Large intestine (tissue), 3 donors: ENCODE measurements at regions not wholly inside any gene's neighbourhood (a gene's known extent, or its start where the extent isn't known, plus 50 kb on each side); places are given as distances from the start of the nearest gene placed in this dataset.
A peak's percentile ranks its signal among the peaks of the same experiment; 100 is the strongest.

ENCODE experiments used
- DNase-seq, 2 donors: peaks; one replicate each; pipeline versions ENCODE4 v3.0.0 to v3.0.0-alpha.2; 2013
- H3K27ac ChIP-seq: one replicate; pipeline ENCODE4 v1.5.1; 2013; ENCODE audit warnings: low read length
- H3K27me3 ChIP-seq: 2 replicates; pipeline ENCODE4 v1.6.1; 2013; ENCODE audit warnings: low read length; ENCODE audit not compliant: control insufficient read depth, insufficient read depth
- H3K36me3 ChIP-seq: 2 replicates; pipeline ENCODE4 v1.6.1; 2013; ENCODE audit warnings: low read length; ENCODE audit not compliant: control insufficient read depth, insufficient read depth
- H3K4me1 ChIP-seq: one replicate; pipeline ENCODE4 v1.6.1; 2013; ENCODE audit warnings: low read length; ENCODE audit not compliant: control insufficient read depth, insufficient read depth
- H3K4me3 ChIP-seq: one replicate; pipeline ENCODE4 v1.5.1; 2013; ENCODE audit warnings: low read length
- H3K9me3 ChIP-seq: one replicate; pipeline ENCODE4 v1.6.1; 2013; ENCODE audit warnings: mild to moderate bottlenecking, low read depth, low read length, moderate library complexity; ENCODE audit not compliant: control insufficient read depth
- WGBS: methylation state at CpG from one replicate; pipeline ENCODE4 v1.1.5; 2013; ENCODE audit warnings: low lambda C conversion rate; ENCODE audit not compliant: insufficient coverage; 5-methylcytosine and 5-hydroxymethylcytosine counted together

DNA sequence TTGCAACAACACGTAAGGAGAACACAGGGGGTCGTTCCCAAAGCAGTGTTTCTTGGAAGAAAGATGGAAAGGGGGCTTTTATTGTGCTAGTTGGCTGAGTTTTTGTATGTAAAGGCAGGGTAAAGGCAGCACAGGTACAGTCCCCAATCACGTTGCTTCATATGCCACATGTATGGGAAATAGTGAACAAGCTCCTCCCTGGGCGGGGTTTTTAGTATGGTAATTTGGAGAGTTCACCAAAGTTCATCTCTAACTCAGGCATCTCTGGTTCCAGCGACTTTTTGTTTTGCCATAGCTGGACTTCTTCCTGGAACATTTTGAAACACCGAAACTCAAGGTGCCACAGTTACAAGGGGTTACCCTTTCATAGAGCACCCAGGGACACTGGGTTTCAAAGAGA is 133.9 kb downstream of the CAAP1 start:
- Histone ChIP-seq H3K36me3 (no peaks in the 10 kb centered on the region), H3K4me3 (no peak overlapping the region), H3K4me1 (no peaks in the 10 kb centered on the region), H3K9me3 (no peaks in the 10 kb centered on the region), H3K27me3 (no peaks in the 10 kb centered on the region), H3K27ac (no peak overlapping the region)
- no peak for DNase-seq
- no CpG with 5 or more reads among the region's 6 CpGs for WGBS

DNA sequence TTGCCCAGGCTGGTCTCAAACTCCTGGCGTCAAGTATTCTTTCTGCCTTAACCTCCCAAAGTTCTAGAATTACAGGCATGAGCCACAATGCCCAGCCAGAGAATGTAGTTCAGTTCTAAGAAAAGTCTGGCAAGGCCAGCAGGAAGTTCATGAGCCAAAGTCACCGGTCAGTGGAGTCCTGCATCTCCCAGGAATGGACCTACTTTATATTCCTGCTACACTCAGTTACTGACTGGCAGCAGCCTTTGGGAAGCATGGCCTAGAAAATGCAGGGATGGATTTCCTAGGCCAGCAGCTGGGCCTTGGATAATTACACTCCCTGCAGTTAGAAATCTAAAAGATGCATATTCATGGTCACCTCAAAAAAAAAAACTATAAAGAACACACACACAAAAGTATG is 135.7 kb downstream of the CAAP1 start:
- no peak for DNase-seq
- no peak overlapping the region for H3K27ac ChIP-seq
- H3K9me3 ChIP-seq = no peaks in the 10 kb centered on the region
- no peaks in the 10 kb centered on the region for H3K4me1 ChIP-seq
- no peaks in the 10 kb centered on the region for H3K27me3 ChIP-seq
- no peaks in the 10 kb centered on the region for H3K36me3 ChIP-seq
- no CpG with 5 or more reads among the region's 2 CpGs for WGBS
- no peak overlapping the region for H3K4me3 ChIP-seq

DNA sequence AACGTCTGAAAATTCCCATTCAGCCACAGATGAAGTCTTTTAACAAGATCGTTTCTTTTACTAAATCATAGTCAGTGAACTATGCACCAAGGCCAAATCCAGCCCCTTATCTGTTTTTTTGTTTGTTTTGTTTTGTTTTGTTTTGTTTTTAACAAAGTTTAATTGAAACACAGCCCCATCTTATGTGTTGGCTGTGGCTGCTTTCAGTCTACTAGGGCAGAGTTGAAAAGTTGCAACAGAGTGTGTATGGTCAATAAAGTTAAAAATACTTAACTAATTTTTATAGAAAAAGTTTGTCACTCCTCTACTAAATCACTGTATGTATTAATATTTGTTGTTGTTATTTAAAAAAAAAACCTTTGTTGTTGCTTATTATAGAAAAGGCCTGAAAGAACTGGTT is 137.1 kb downstream of the CAAP1 start:
- Histone ChIP-seq H3K4me1 (no peaks in the 10 kb centered on the region), H3K27me3 (no peaks in the 10 kb centered on the region), H3K4me3 (no peak overlapping the region), H3K9me3 (no peaks in the 10 kb centered on the region), H3K36me3 (no peaks in the 10 kb centered on the region), H3K27ac (no peak overlapping the region)
- WGBS = no CpG with 5 or more reads among the region's 2 CpGs
- no peak for DNase-seq

DNA sequence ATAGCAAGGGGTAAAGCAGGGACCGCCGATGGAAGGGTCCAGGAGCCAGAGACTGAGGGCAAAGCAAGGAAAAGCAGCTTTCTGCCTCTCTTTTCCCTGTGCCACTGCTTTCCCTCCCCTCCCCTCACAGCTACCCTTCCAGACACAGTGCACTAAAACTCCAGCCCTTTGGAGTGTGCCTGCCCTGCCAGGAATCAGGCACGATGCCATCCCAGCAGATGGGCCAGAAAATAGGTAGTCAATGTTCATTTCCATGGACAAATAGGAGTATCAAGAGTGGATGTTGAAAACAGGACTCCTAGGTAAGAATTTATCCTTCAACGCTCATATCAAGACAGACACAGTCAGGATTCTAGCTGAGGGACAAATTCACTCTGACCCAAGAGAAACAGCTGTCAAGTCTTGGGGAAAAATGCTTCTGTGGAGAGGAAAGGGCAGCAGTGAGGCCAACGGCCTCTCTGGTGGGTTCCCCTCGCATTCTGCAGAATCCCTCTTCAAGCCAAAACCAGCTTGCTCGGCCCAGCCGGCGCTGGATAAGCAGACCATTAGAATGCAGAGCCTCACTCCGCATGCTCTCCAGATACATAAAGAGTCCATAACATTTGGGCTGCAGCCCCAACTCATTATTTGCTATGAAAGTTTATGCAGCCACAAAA is 138.0 kb downstream of the CAAP1 start:
- WGBS = 82% methylated on average over 4 of the region's 10 CpGs
- H3K4me3 ChIP-seq = no peak overlapping the region
- no peak for DNase-seq
- no peak overlapping the region for H3K27ac ChIP-seq
- H3K27me3 ChIP-seq = no peaks in the 10 kb centered on the region
- no peaks in the 10 kb centered on the region for H3K4me1 ChIP-seq
- H3K9me3 ChIP-seq = no peaks in the 10 kb centered on the region
- no peaks in the 10 kb centered on the region for H3K36me3 ChIP-seq

DNA sequence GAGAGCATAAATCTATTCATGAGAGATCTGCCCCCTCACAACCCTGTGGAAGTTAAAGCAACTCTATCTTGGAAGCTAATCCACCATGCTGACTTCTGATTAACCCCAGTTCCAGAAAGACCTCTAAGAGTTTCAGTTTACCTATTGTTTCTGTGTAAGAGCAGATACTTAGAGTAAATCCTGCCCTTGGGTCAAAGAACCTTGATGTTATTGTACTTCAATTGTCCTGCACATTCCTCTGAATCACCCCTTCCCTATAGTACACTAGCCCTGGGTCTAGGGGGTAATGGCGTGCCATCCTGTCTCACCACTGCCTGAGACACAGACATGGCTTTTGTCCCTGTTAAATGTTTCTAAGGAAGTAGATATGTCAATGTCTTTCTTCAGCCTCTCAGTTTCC is 138.6 kb downstream of the CAAP1 start:
- DNase-seq = no peak
- H3K9me3 ChIP-seq = no peaks in the 10 kb centered on the region
- H3K4me1 ChIP-seq = no peaks in the 10 kb centered on the region
- H3K27me3 ChIP-seq = no peaks in the 10 kb centered on the region
- no peak overlapping the region for H3K4me3 ChIP-seq
- no peak overlapping the region for H3K27ac ChIP-seq
- no peaks in the 10 kb centered on the region for H3K36me3 ChIP-seq
- no CpG with 5 or more reads among the region's 1 CpG for WGBS

DNA sequence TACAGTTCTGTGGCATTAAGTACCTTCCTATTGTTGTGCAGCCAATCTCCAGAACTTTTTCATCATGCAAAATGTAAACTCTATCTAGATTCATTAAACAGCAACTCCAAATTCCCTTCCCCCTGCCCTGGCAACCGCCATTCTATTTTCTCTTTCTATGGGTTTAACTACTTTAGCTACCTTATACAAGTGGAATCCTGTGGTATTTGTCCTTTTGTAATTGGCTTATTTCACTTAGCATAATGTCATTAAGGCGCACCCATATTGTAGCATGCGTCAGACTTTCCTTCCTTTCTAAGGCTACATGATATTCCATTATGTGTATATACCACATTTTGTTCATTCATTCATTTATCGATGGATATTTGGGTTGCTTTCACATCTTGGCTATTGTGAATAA is 142.4 kb downstream of the CAAP1 start:
- DNase-seq = no peak
- no peak overlapping the region for H3K4me3 ChIP-seq
- no peaks in the 10 kb centered on the region for H3K36me3 ChIP-seq
- H3K27ac ChIP-seq = no peak overlapping the region
- 87% methylated on average over 4 of the region's 4 CpGs for WGBS
- no peaks in the 10 kb centered on the region for H3K27me3 ChIP-seq
- H3K4me1 ChIP-seq = no peaks in the 10 kb centered on the region
- no peaks in the 10 kb centered on the region for H3K9me3 ChIP-seq

DNA sequence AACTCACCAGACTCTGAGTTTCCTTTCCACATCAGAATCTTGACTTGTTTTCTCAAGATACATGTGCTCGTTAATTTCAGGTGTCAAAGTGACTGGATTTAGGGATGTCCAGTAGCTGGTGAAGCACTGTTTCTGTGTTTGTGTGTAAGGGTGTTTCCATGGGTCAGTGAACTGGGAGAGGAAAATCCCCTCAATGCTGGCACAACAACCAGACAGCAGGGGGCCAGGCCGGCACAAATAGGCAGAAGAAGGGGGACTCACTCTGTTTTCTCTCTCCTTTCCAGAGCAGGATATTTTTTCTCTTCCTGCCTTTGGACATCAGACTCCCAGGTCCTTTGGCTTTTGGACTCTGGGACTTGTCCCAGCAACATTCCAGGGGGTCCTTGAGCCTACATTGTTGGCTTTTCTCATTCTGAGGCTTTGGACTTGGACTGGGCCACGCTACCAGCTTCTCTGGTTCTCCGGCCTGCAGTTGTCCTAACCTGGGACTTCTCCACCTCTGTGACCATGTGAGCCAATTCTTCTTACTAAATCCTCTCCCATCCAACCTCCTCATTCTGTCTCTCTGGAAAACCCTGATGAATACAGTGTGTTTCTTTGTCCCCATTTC is 144.0 kb downstream of the CAAP1 start:
- Histone ChIP-seq H3K4me3 (no peak overlapping the region), H3K27me3 (no peaks in the 10 kb centered on the region), H3K4me1 (no peaks in the 10 kb centered on the region), H3K27ac (no peak overlapping the region), H3K36me3 (no peaks in the 10 kb centered on the region), H3K9me3 (no peaks in the 10 kb centered on the region)
- WGBS = 100% methylated on average over 1 of the region's 4 CpGs
- no peak for DNase-seq

DNA sequence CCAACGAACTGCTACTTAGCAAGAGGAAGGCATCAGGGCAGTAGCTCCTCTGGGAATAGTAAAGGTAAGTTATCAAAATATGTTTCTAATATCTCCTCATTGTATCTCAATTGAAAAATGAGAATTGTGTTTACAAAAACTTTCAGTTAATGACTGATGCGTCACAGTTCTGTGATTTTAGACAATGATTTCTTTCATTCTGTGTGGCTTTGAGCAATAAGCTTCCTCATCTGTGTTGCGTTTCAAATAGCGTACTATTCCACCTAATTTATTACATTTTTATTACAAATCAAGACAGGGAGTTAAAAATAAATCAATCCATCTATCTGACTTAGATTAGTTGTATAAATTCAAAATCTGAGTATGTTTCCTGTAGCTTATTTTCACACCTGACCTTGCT is 145.0 kb downstream of the CAAP1 start:
- H3K27me3 ChIP-seq = no peaks in the 10 kb centered on the region
- H3K27ac ChIP-seq = no peak overlapping the region
- H3K9me3 ChIP-seq = no peaks in the 10 kb centered on the region
- H3K4me3 ChIP-seq = no peak overlapping the region
- no peaks in the 10 kb centered on the region for H3K4me1 ChIP-seq
- no peaks in the 10 kb centered on the region for H3K36me3 ChIP-seq
- DNase-seq = no peak
- WGBS = 80% methylated on average over 1 of the region's 4 CpGs

DNA sequence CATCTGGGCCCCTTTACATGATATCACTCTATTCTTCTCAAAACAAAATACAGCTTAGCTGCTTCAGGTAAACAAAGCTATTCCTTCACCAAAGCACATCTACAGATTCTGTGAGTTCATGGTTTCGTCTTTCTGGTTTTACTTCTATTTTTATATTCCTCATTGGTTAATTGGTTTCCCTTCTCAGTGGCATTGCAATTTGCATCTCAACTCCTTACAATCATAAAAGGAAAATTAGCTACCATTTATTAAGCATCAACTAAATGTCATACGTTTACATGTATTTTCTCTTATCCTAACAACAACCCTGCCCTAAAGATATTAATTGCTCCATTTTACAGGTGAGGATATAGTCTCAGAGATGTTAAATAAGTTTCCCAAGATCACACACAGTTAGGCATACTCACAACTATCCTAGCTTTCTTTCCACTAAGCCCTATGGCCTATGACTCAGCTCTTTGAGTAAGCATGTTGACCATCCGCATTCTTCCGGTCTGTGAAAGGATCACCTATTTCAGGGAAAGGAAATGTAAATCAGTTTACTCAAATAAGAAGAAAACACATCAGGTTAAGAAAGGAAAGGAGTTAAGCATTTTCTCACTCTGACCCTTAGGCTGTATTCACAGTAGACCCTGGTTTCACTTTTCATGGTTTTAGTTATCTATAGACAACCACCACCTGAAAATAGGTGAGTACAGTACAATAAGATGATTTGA is 146.1 kb downstream of the CAAP1 start:
- H3K4me1 ChIP-seq = no peaks in the 10 kb centered on the region
- 81% methylated on average over 3 of the region's 4 CpGs for WGBS
- H3K27me3 ChIP-seq = no peaks in the 10 kb centered on the region
- H3K9me3 ChIP-seq = no peaks in the 10 kb centered on the region
- H3K27ac ChIP-seq = no peak overlapping the region
- H3K36me3 ChIP-seq = no peaks in the 10 kb centered on the region
- peak in 1 of 2 donors; percentile 21 for DNase-seq
- H3K4me3 ChIP-seq = no peak overlapping the region

DNA sequence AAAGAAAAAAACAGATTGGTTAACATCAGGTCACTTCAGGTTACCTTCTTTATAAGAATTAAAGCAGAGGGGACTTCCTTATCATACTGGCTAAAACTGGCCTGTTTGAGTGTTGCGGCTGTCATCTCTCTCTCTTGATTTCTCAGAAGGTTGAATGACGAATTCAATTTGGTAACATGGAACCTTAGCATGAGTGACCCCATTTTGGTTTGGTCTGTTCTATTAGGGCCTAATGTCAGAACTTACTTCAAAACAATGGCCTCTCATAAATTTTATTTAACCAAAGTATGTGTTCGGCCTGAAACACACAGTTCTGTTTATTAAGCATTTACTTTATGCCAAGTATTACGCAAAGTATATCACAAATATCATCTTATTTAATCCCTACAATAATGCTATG is 147.5 kb downstream of the CAAP1 start:
- DNase-seq = no peak
- WGBS = 92% methylated on average over 2 of the region's 4 CpGs
- H3K27me3 ChIP-seq = no peaks in the 10 kb centered on the region

More for the DNA sequence above, 147.5 kb downstream of the CAAP1 start:
- no peaks in the 10 kb centered on the region for H3K4me1 ChIP-seq
- H3K4me3 ChIP-seq = no peak overlapping the region
- H3K27ac ChIP-seq = no peak overlapping the region
- no peaks in the 10 kb centered on the region for H3K9me3 ChIP-seq
- H3K36me3 ChIP-seq = no peaks in the 10 kb centered on the region
